ENCODE measurements at regions not wholly inside any gene's neighbourhood (a gene's known extent, or its start where the extent isn't known, plus 50 kb on each side); places are given as distances from the start of the nearest gene placed in this dataset.

- peak in 1 of 3 donors; percentile 41 for DNase-seq
Measured at GRCh38 chr7:380711-381210, 90.8 kb downstream of the FOXL3 start.

GRCh38 chr7:381211-382042, 91.5 kb downstream of the FOXL3 start:
- Histone ChIP-seq H3K4me3 (no peak overlapping the region), H3K27ac (no peak overlapping the region), H3K27me3 (no peaks in the 10 kb centered on the region), H3K9me3 (no peaks in the 10 kb centered on the region), H3K4me1 (peaks cover 0 to 16% (median 7%) of the 10 kb centered on the region in 4 donors), H3K36me3 (no peaks in the 10 kb centered on the region)
- peak in 1 of 3 donors; percentile 45 for DNase-seq
- no peak for TF ChIP-seq POLR2A (IDR thresholded peaks at IDR 0.05)
- no peak for TF ChIP-seq CTCF (IDR thresholded peaks at IDR 0.05)

More at GRCh38 chr7:380711-381210, 90.8 kb downstream of the FOXL3 start:
- Histone ChIP-seq H3K27me3 (no peaks in the 10 kb centered on the region), H3K4me3 (no peak overlapping the region), H3K4me1 (peaks cover 0 to 16% (median 7%) of the 10 kb centered on the region in 4 donors), H3K27ac (no peak overlapping the region), H3K9me3 (no peaks in the 10 kb centered on the region), H3K36me3 (no peaks in the 10 kb centered on the region)
- no peak for TF ChIP-seq CTCF (IDR thresholded peaks at IDR 0.05)
- no peak for TF ChIP-seq POLR2A (IDR thresholded peaks at IDR 0.05)

DNA sequence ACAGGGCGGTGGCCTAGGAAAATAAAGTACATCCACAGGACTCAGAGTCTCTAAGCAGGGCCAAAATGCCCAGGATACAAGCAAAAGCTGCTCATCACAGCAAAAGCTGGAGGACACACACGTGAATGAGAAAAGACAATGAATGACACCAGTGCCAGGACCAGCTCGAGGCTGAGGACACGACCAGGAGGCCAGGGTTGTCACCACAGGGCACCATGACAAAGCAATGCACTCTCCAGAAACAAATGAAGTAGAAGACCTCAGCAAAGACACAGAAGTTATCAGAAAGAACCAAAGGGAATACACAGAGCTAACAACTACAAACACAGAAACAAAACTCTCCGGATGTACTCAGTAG, 92.1 kb downstream of the FOXL3 start:
- TF ChIP-seq POLR2A (IDR thresholded peaks at IDR 0.05): no peak
- TF ChIP-seq CTCF (IDR thresholded peaks at IDR 0.05): no peak
- H3K27me3 ChIP-seq: no peaks in the 10 kb centered on the region
- no peak overlapping the region for H3K27ac ChIP-seq
- no peaks in the 10 kb centered on the region for H3K9me3 ChIP-seq
- H3K36me3 ChIP-seq: no peaks in the 10 kb centered on the region
- DNase-seq: no peak
- H3K4me3 ChIP-seq: no peak overlapping the region
- peaks cover 0 to 16% (median 7%) of the 10 kb centered on the region in 4 donors for H3K4me1 ChIP-seq

GRCh38 chr7:386385-386784, 96.4 kb downstream of the FOXL3 start:
- H3K4me1 ChIP-seq: peaks cover 0 to 4% (median 0%) of the 10 kb centered on the region in 4 donors
- no peak overlapping the region for H3K27ac ChIP-seq
- TF ChIP-seq POLR2A (IDR thresholded peaks at IDR 0.05): no peak
- no peak for TF ChIP-seq CTCF (IDR thresholded peaks at IDR 0.05)
- H3K27me3 ChIP-seq: no peaks in the 10 kb centered on the region
- H3K36me3 ChIP-seq: no peaks in the 10 kb centered on the region
- H3K9me3 ChIP-seq: no peaks in the 10 kb centered on the region
- no peak overlapping the region for H3K4me3 ChIP-seq
- no peak for DNase-seq

DNA sequence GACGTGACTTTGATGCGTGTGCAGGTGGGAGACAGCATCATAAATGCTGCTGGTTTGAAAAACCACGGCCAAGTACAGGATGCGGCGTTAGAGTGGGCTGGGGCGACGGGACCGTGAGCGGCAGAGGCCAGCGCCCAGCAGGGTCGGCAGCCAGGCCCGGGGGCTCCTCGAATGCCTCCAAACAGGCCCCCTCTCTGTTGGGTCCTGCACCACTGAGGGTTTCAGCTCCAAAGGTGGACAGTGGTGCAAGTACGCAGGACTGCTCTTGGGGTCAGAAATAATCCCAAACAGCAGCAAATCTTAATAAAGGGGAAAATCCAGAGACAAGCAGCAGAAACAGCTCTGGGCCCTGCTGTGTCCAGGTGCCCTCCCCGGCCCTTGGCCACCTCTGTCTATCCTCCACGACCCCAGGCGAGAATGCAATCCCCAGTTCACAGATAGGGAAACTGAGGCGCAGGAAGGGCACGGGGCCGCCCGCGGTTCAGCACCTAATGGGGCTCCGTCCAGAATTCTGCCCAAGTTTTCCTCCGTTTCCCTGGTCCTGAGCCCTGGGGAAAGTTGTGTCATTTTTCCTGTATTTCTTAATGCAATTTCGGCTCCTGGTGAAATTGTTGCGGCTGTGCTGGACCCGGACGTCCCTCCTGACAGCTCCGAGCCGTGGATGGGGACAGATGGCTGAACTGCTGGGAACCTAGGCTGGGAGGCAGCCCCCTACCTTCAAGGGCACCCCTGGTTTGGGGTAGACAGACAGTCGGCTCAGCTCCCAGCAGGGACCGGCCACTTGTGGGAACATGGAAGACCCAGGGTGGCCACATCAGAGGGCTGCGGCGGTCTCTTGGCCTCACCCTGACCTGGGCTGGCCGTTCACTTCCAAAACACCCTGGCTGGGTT, 97.4 kb downstream of the FOXL3 start:
- peak in 2 of 3 donors; percentile 38 to 40 for DNase-seq
- no peak overlapping the region for H3K4me3 ChIP-seq
- H3K4me1 ChIP-seq: no peaks in the 10 kb centered on the region
- no peaks in the 10 kb centered on the region for H3K27me3 ChIP-seq
- no peaks in the 10 kb centered on the region for H3K9me3 ChIP-seq
- H3K27ac ChIP-seq: no peak overlapping the region
- TF ChIP-seq POLR2A (IDR thresholded peaks at IDR 0.05) (no peak), CTCF (IDR thresholded peaks at IDR 0.05) (no peak)
- no peaks in the 10 kb centered on the region for H3K36me3 ChIP-seq
